ENCODE measurements at regions not wholly inside any gene's neighbourhood (a gene's known extent, or its start where the extent isn't known, plus 50 kb on each side); places are given as distances from the start of the nearest gene placed in this dataset.

- Histone ChIP-seq H3K4me2 (ENCODE audit: control insufficient read depth, extremely low read depth, insufficient read depth, low read depth, low read length) (no peak overlapping the region), H3K4me3 (ENCODE audit: control insufficient read depth in 2 of 3, extremely low read depth in 1 of 3, insufficient read depth in 2 of 3, low read depth in 1 of 3, low read length in 3 of 3) (no peak overlapping the region), H3K9ac (ENCODE audit: control insufficient read depth, extremely low read depth, insufficient read depth, low read length) (no peak overlapping the region), H3K9me1 (ENCODE audit: control insufficient read depth, extremely low read depth, insufficient read depth, low read length) (no peaks in the 10 kb centered on the region), H2AFZ (ENCODE audit: control insufficient read depth, low read length) (no peak overlapping the region), H3K36me3 (ENCODE audit: control insufficient read depth in 2 of 2, extremely low read depth in 1 of 2, insufficient read depth in 2 of 2, low read length in 2 of 2) (no peaks in the 10 kb centered on the region), H3K79me2 (ENCODE audit: control insufficient read depth, insufficient read depth, low read length) (no peaks in the 10 kb centered on the region), H3K27ac (ENCODE audit: control insufficient read depth, insufficient read depth, low read length) (no peak overlapping the region), H3K4me1 (ENCODE audit: control insufficient read depth, extremely low read depth, insufficient read depth, low read length) (no peaks in the 10 kb centered on the region), H3K27me3 (ENCODE audit: control insufficient read depth, extremely low read depth, insufficient read depth, low read length) (no peaks in the 10 kb centered on the region), H4K20me1 (ENCODE audit: control insufficient read depth, extremely low read depth, insufficient read depth, low read length) (no peaks in the 10 kb centered on the region), H3K9me3 (ENCODE audit: control insufficient read depth, low read depth, low read length) (no peaks in the 10 kb centered on the region)
- TF ChIP-seq EZH2 (IDR thresholded peaks at IDR 0.05; ENCODE audit: low read length): no peak
- TF ChIP-seq, protein P1, sequence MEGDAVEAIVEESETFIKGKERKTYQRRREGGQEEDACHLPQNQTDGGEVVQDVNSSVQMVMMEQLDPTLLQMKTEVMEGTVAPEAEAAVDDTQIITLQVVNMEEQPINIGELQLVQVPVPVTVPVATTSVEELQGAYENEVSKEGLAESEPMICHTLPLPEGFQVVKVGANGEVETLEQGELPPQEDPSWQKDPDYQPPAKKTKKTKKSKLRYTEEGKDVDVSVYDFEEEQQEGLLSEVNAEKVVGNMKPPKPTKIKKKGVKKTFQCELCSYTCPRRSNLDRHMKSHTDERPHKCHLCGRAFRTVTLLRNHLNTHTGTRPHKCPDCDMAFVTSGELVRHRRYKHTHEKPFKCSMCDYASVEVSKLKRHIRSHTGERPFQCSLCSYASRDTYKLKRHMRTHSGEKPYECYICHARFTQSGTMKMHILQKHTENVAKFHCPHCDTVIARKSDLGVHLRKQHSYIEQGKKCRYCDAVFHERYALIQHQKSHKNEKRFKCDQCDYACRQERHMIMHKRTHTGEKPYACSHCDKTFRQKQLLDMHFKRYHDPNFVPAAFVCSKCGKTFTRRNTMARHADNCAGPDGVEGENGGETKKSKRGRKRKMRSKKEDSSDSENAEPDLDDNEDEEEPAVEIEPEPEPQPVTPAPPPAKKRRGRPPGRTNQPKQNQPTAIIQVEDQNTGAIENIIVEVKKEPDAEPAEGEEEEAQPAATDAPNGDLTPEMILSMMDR (optimal IDR thresholded peaks at IDR 0.05 in 1 of 3, IDR thresholded peaks at IDR 0.05 in 1 of 3, conservative IDR thresholded peaks at IDR 0.05 in 1 of 3; ENCODE audit: extremely low read depth in 1 of 3, insufficient read depth in 2 of 3, low read length in 3 of 3): no peak
- FAIRE-seq (no peak), DNase-seq (ENCODE audit: low read depth, low spot score) (no peak)
- dilution Hi-C loops (cut with MboI; ENCODE audit: extremely low pct_ligation_motif_present, low sequenced_read_pairs): no loop called here
Measured at GRCh38 chr12:86950043-86950442, 693.9 kb upstream of the MGAT4C start.

DNA sequence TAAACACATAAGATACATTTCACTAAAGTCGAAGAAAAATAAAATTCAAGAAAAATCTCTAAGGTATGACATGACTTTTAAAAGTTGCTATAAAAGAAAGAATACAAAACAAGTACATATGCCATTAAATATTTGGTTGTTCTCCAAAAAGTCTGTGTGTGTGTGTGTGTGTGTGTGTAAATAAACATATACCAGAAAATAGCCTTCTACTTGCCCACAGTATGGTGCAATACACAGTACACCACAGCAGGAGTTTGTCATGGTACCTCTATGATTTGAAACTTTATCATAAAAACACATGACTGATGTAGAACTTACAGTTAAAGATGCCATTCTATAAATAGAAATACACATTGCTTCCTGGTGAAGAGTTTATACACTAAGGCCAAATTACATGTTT is 692.7 kb upstream of the MGAT4C start:
- TF ChIP-seq, protein P1 (optimal IDR thresholded peaks at IDR 0.05 in 1 of 3, IDR thresholded peaks at IDR 0.05 in 1 of 3, conservative IDR thresholded peaks at IDR 0.05 in 1 of 3; ENCODE audit: extremely low read depth in 1 of 3, insufficient read depth in 2 of 3, low read length in 3 of 3): no peak
- no peak for TF ChIP-seq EZH2 (IDR thresholded peaks at IDR 0.05; ENCODE audit: low read length)
- DNase-seq (ENCODE audit: low read depth, low spot score): no peak
- H3K79me2 ChIP-seq (ENCODE audit: control insufficient read depth, insufficient read depth, low read length): no peaks in the 10 kb centered on the region
- H3K4me2 ChIP-seq (ENCODE audit: control insufficient read depth, extremely low read depth, insufficient read depth, low read depth, low read length): no peak overlapping the region
- H3K27me3 ChIP-seq (ENCODE audit: control insufficient read depth, extremely low read depth, insufficient read depth, low read length): no peaks in the 10 kb centered on the region
- dilution Hi-C loops (cut with MboI; ENCODE audit: extremely low pct_ligation_motif_present, low sequenced_read_pairs): no loop called here
- no peak overlapping the region for H3K27ac ChIP-seq (ENCODE audit: control insufficient read depth, insufficient read depth, low read length)
- H3K9me1 ChIP-seq (ENCODE audit: control insufficient read depth, extremely low read depth, insufficient read depth, low read length): no peaks in the 10 kb centered on the region
- no peak for FAIRE-seq
- no peaks in the 10 kb centered on the region for H3K4me1 ChIP-seq (ENCODE audit: control insufficient read depth, extremely low read depth, insufficient read depth, low read length)
- H3K4me3 ChIP-seq (ENCODE audit: control insufficient read depth in 2 of 3, extremely low read depth in 1 of 3, insufficient read depth in 2 of 3, low read depth in 1 of 3, low read length in 3 of 3): no peak overlapping the region
- H3K36me3 ChIP-seq (ENCODE audit: control insufficient read depth in 2 of 2, extremely low read depth in 1 of 2, insufficient read depth in 2 of 2, low read length in 2 of 2): no peaks in the 10 kb centered on the region
- H3K9ac ChIP-seq (ENCODE audit: control insufficient read depth, extremely low read depth, insufficient read depth, low read length): no peak overlapping the region
- no peaks in the 10 kb centered on the region for H3K9me3 ChIP-seq (ENCODE audit: control insufficient read depth, low read depth, low read length)
- H2AFZ ChIP-seq (ENCODE audit: control insufficient read depth, low read length): no peak overlapping the region
- H4K20me1 ChIP-seq (ENCODE audit: control insufficient read depth, extremely low read depth, insufficient read depth, low read length): no peaks in the 10 kb centered on the region

Data from keratinocyte (primary cell).